ENCODE measurements at regions not wholly inside any gene's neighbourhood (a gene's known extent, or its start where the extent isn't known, plus 50 kb on each side); places are given as distances from the start of the nearest gene placed in this dataset.

GRCh38 chr18:57965246-57965645 is 78.8 kb upstream of the NEDD4L start:
- Histone ChIP-seq H3K27ac (no peak overlapping the region), H3K27me3 (no peaks in the 10 kb centered on the region), H3K4me3 (no peak overlapping the region), H3K36me3 (no peaks in the 10 kb centered on the region), H3K9me3 (no peaks in the 10 kb centered on the region), H3K4me1 (no peaks in the 10 kb centered on the region)
- ATAC-seq, result no peak
- intact Hi-C loops (cut with DNase I), result no loop called here
- TF ChIP-seq CTCF (IDR thresholded peaks at IDR 0.05), result no peak
- DNase-seq, result no peak

- Histone ChIP-seq H3K9me3 (no peaks in the 10 kb centered on the region), H3K36me3 (no peaks in the 10 kb centered on the region), H3K27me3 (no peaks in the 10 kb centered on the region), H3K4me1 (no peaks in the 10 kb centered on the region), H3K4me3 (no peak overlapping the region), H3K27ac (no peak overlapping the region)
- no peak for ATAC-seq
- intact Hi-C loops (cut with DNase I), result no loop called here
- DNase-seq, result no peak
- no peak for TF ChIP-seq CTCF (IDR thresholded peaks at IDR 0.05)
These were observed 82.0 kb upstream of the NEDD4L start for GRCh38 chr18:57961876-57962505.

DNA sequence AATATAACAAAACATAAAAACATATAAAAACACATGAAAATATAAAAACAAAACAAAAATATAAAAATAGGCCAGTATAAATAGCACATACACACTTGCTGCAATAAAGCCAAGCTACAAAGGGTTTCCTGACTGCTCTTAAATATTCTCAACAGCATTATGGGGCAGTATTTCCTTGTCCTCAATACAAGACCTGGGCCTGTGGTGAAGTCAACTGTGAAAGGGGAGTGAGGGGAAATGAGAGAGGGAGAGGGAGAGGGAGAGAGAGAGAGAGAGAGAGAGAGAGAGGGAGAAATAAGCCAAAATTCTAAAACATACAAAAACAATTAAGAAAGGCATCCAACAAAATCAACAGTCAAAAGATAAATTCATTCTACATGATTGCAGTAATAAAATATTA is 82.6 kb upstream of the NEDD4L start:
- intact Hi-C loops (cut with DNase I), result no loop called here
- DNase-seq, result no peak
- no peak overlapping the region for H3K27ac ChIP-seq
- no peak overlapping the region for H3K4me3 ChIP-seq
- no peaks in the 10 kb centered on the region for H3K9me3 ChIP-seq
- no peak for ATAC-seq
- no peaks in the 10 kb centered on the region for H3K4me1 ChIP-seq
- H3K36me3 ChIP-seq, result no peaks in the 10 kb centered on the region
- no peaks in the 10 kb centered on the region for H3K27me3 ChIP-seq
- no peak for TF ChIP-seq CTCF (IDR thresholded peaks at IDR 0.05)

GRCh38 chr18:57959278-57959677 is 84.7 kb upstream of the NEDD4L start:
- intact Hi-C loops (cut with DNase I), result no loop called here
- Histone ChIP-seq H3K4me3 (no peak overlapping the region), H3K27ac (no peak overlapping the region), H3K27me3 (no peaks in the 10 kb centered on the region), H3K9me3 (no peaks in the 10 kb centered on the region), H3K36me3 (no peaks in the 10 kb centered on the region), H3K4me1 (no peaks in the 10 kb centered on the region)
- peak; percentile 81 for ATAC-seq
- peak in 1 of 2 donors; percentile 27 for TF ChIP-seq CTCF (IDR thresholded peaks at IDR 0.05)
- DNase-seq, result peak in 2 of 4 donors; percentile 29 to 37

DNA sequence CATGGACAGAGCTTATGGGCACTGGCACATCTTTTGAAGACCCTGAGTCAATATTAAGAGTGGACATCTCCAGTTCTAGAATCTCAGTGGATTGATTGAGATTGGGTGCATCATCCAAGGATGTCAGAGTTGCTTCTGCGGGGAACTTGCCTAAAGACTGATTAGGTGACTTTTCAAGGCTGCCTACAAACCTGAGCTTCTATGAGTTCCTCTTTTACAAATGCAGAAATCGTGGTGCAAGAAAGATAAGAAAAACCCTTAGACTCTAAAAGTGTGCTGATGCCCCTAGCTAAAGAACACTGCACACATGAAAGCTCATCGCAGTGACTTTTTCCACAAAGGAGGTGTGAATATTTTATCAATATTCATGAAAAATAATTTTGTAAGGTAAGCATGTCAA is 86.8 kb upstream of the NEDD4L start:
- Histone ChIP-seq H3K4me3 (no peak overlapping the region), H3K4me1 (peaks cover 0 to under 1% of the 10 kb centered on the region in 2 donors), H3K27me3 (no peaks in the 10 kb centered on the region), H3K36me3 (no peaks in the 10 kb centered on the region), H3K9me3 (no peaks in the 10 kb centered on the region), H3K27ac (no peak overlapping the region)
- intact Hi-C loops (cut with DNase I), result no loop called here
- ATAC-seq (no peak), DNase-seq (no peak)
- TF ChIP-seq CTCF (IDR thresholded peaks at IDR 0.05), result no peak

Data from left lung (tissue), 4 donors.